Effector memory CD8-positive, alpha-beta T cell (primary cell): ENCODE measurements at regions not wholly inside any gene's neighbourhood (a gene's known extent, or its start where the extent isn't known, plus 50 kb on each side); places are given as distances from the start of the nearest gene placed in this dataset.

Experiments used
- ATAC-seq: fragments of 150-1000 bp; cut with Tn5 transposase; replicated peaks from 2 replicates; pipeline ENCODE4 v1.10.0; 2021; ENCODE audit warnings: mild to moderate bottlenecking, moderate library complexity
- DNase-seq, 3 experiments: peaks; one replicate each; pipeline ENCODE4 v3.0.0; 2021
- H3K27ac Mint-ChIP-seq, 2 donors: one replicate each; pipeline ENCODE4 v1.8.0; 2022; ENCODE audit warnings: mild to moderate bottlenecking in 2 of 2, mixed read lengths in 2 of 2, moderate library complexity in 2 of 2
- H3K27me3 Mint-ChIP-seq, 2 donors: one replicate each; pipeline ENCODE4 v1.8.0; 2022; ENCODE audit warnings: mixed read lengths in 2 of 2
- H3K36me3 Mint-ChIP-seq: one replicate; pipeline ENCODE4 v1.8.0; 2022; ENCODE audit warnings: mild to moderate bottlenecking, moderate library complexity, mixed read lengths; ENCODE audit not compliant: insufficient read depth
- H3K4me1 Mint-ChIP-seq, 2 donors: one replicate each; pipeline ENCODE4 v1.8.0; 2022; ENCODE audit warnings: low read depth in 2 of 2, mixed read lengths in 2 of 2
- H3K4me3 Mint-ChIP-seq, 2 donors: one replicate each; pipeline ENCODE4 v1.8.0; 2022; ENCODE audit warnings: mild to moderate bottlenecking in 2 of 2, mixed read lengths in 2 of 2, moderate library complexity in 2 of 2
- H3K9me3 Mint-ChIP-seq, 2 donors: one replicate each; pipeline ENCODE4 v1.8.0; 2022; ENCODE audit warnings: mixed read lengths in 2 of 2

DNA sequence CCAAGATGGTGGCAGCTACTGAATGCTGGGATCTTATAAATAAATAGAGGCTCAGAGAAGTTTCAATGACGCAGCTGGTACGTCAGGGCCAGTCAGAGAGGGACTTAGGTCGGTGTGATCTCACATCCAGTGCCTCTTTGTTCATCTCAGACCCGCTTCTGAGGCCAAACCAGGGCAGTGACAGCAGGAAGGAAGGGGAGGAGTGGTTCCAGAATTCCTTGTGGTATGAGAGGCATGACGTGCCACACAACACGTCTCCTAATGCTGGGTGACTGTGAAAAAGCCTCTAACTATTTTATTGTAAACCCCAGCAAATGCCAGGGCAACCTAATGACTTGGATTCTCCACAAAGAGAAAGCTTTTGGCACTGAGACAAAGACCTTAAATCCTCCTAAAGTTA, 423.3 kb downstream of the LPIN1 start:
- DNase-seq (no peak), ATAC-seq (peak; percentile 92)
- Mint-ChIP-seq H3K4me3 (no peak overlapping the region), H3K27ac (peak overlapping the region; percentile 7 to 19), H3K4me1 (peaks cover 8 to 9% of the 10 kb centered on the region in 2 donors), H3K36me3 (no peaks in the 10 kb centered on the region), H3K9me3 (no peaks in the 10 kb centered on the region), H3K27me3 (peaks cover 0 to 5% of the 10 kb centered on the region in 2 donors)

DNA sequence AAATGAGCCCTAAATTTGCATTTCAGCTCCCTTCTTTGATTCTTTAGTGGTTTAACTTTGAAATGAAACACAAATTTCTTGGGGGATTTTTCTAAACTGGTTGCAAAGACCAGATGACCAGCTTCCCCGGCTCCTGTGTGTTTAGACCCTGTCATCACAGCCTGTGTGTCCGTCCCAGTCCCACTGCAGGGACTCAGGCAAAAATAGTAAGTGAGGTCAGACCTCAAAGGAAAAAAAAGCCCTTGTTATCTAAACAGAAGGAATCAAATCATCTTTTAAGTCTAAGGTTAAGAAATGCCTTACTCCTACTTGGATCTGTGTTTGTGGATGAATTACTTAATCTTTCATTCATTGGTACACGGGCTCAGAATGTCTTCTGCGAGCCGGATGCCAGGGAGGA, 423.7 kb downstream of the LPIN1 start:
- Mint-ChIP-seq H3K27ac (no peak overlapping the region), H3K9me3 (no peaks in the 10 kb centered on the region), H3K36me3 (no peaks in the 10 kb centered on the region), H3K4me1 (peaks cover 8 to 9% of the 10 kb centered on the region in 2 donors), H3K27me3 (peaks cover 0 to 5% of the 10 kb centered on the region in 2 donors), H3K4me3 (no peak overlapping the region)
- DNase-seq (no peak), ATAC-seq (no peak)

DNA sequence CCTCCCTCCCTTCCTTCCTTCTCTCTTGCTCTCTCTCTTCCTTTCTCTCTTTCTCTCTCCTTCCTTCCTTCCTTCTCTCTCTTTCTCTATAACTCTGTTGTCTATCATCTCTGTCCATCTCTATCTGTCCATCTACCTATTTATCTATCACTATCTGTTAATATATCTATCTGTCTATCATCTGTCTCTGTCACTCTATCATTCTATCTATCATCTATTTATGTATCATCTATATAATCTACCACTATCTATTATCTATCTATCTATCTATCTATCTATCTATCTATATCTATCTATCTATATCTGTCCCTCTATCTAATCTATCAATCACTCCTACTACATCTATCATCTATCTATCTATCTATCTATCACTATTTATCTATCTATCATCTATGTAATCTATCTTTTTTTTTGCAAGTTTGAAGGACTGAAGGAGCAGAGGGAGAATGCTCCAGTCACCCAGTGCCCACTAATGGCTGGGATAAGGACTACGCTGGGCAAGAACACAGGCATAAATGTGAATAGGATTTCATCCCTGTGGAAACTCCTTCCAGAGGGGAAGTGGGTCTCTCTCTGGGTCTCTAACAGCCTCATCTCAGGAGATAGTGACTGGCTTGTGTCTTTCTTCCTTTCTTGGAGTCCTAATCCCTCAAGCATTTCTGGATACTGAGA, 427.0 kb downstream of the LPIN1 start:
- H3K4me3 Mint-ChIP-seq, result no peak overlapping the region
- H3K4me1 Mint-ChIP-seq, result peaks cover 26 to 27% of the 10 kb centered on the region in 2 donors
- no peak overlapping the region for H3K27ac Mint-ChIP-seq
- no peaks in the 10 kb centered on the region for H3K27me3 Mint-ChIP-seq
- H3K9me3 Mint-ChIP-seq, result no peaks in the 10 kb centered on the region
- DNase-seq (no peak), ATAC-seq (no peak)
- no peaks in the 10 kb centered on the region for H3K36me3 Mint-ChIP-seq

DNA sequence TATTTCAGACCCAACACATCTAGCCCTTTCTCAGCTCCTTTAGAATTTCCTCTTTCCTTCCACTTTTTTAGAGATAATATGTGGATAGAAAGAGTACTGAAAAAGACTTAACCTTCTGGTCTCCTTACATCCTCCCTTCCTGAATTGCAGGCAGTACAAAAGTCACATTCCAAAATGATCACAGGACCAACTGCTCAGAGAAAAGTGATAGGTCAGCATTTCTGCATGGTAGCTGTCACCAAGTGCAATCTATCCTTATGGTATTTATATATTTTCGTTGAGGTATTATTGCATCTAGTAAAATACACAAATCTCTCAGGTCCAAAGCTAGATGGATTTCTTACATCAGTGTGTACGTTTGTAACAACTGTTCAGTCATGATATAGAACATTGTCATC, 427.5 kb downstream of the LPIN1 start:
- no peaks in the 10 kb centered on the region for H3K9me3 Mint-ChIP-seq
- no peak for DNase-seq
- no peak overlapping the region for H3K27ac Mint-ChIP-seq
- no peaks in the 10 kb centered on the region for H3K27me3 Mint-ChIP-seq
- no peak overlapping the region for H3K4me3 Mint-ChIP-seq
- peaks cover 26 to 28% of the 10 kb centered on the region in 2 donors for H3K4me1 Mint-ChIP-seq
- ATAC-seq, result no peak
- no peaks in the 10 kb centered on the region for H3K36me3 Mint-ChIP-seq

DNA sequence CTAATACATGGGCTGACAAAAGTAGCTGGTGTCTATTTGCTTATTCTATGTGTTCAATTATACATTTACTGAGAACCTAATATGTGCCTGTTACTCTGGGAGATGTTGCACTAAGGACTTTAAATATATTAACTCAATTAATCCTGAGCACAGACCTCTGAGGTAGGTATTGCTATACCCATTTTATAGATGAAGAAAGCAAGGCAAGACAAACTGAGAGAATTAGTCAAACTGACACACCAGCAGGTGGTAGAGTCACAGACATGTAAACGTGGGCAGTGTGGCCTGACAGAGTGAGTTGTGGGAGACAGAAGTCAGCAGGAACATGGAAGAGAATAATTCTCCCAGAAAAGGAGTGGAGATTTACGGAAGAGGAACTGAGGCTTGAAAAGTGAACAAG, 428.9 kb downstream of the LPIN1 start:
- Mint-ChIP-seq H3K4me1 (peaks cover 19 to 20% of the 10 kb centered on the region in 2 donors), H3K9me3 (no peaks in the 10 kb centered on the region), H3K27ac (no peak overlapping the region), H3K36me3 (no peaks in the 10 kb centered on the region), H3K27me3 (no peaks in the 10 kb centered on the region), H3K4me3 (no peak overlapping the region)
- no peak for ATAC-seq
- DNase-seq, result no peak

DNA sequence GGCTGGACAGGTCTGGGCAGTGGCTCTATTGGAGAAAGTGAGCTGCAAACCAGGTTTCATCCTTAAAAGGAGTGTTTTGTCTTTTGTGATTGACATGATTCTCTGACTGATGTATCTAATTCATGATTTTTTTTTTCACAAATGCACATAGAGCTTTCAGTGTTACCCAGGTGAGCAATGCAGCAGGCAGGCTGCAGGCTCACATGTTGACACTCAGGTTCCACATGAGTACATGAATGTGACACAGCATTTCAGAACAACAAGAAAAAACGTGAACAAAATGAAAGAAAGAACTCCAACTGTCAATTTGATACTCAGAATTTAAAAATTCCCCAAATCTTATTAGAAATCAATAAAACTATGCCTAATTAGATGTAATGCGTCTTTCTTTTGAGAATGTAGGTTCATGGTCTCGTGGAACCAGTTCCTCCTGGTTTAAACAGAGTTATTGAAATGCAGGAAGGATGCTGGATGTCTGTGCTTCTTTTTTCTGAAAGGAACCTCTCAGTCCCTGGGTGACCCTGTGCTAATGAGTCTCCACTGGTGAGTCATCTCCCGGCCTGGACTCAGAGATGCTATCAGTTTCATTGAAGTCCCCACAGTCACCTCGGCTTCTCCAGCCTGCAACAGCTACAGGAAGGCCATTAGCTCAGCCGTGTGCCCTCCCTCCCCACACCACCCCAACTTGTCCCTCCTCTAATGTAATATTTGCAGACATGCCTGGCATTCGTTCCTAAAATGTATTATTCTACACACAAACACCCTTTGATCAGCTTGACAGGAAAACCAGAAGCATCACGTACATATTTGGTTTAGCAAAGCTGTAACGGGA, 430.4 kb downstream of the LPIN1 start:
- Mint-ChIP-seq H3K27me3 (no peaks in the 10 kb centered on the region), H3K4me3 (peak overlapping the region; percentile 26 to 32), H3K9me3 (no peaks in the 10 kb centered on the region), H3K4me1 (peaks cover 19 to 20% of the 10 kb centered on the region in 2 donors), H3K36me3 (no peaks in the 10 kb centered on the region), H3K27ac (peak overlapping the region in 1 of 2 donors; percentile 59)
- ATAC-seq, result peak; percentile 46
- DNase-seq, result no peak

DNA sequence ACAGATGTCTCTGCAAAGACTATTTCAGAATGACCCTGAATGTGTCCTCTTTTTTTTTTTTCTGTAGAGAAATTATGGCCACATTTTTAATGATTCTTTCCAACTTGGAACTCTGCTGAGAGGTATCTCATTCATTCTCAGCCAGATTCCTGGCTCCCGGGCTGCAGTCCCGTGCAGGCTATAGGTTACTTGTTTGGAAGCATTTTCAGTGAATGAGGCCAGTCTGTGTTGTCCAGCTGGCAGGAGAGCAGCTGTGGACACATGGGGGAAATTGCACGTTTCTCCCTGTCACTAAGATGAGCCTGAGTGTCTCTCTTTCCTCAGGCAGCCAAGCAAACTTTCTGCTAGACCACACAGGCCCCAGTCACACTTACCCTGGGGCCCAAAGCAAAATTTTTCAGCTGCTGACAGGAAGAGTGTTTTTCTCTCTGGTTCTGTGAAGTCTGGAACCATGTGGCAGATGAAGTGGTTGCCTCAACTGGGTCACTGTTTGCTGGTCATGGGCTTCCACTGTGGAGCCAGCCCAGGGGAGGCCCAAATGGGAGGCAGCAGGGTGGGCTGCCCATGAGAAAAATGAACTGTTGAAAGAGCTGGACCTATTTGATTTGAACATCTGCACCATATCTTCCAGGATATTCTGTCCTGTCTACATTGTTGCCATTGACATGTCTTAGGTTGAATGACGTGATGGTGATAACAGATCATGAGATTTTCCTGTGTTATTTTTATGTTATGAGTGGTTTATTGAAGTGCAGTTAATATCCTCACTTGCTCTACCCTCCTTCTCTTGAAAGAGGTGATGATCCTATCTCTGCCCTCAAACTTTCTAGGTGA, 431.2 kb downstream of the LPIN1 start:
- Mint-ChIP-seq H3K27ac (peak overlapping the region in 1 of 2 donors; percentile 59), H3K4me3 (peak overlapping the region; percentile 26 to 32), H3K4me1 (peaks cover 19 to 20% of the 10 kb centered on the region in 2 donors), H3K27me3 (peaks cover 0 to 2% of the 10 kb centered on the region in 2 donors), H3K36me3 (no peaks in the 10 kb centered on the region), H3K9me3 (no peaks in the 10 kb centered on the region)
- ATAC-seq (peak; percentile 79), DNase-seq (peak in 2 of 3 experiments; percentile 4 to 8)

DNA sequence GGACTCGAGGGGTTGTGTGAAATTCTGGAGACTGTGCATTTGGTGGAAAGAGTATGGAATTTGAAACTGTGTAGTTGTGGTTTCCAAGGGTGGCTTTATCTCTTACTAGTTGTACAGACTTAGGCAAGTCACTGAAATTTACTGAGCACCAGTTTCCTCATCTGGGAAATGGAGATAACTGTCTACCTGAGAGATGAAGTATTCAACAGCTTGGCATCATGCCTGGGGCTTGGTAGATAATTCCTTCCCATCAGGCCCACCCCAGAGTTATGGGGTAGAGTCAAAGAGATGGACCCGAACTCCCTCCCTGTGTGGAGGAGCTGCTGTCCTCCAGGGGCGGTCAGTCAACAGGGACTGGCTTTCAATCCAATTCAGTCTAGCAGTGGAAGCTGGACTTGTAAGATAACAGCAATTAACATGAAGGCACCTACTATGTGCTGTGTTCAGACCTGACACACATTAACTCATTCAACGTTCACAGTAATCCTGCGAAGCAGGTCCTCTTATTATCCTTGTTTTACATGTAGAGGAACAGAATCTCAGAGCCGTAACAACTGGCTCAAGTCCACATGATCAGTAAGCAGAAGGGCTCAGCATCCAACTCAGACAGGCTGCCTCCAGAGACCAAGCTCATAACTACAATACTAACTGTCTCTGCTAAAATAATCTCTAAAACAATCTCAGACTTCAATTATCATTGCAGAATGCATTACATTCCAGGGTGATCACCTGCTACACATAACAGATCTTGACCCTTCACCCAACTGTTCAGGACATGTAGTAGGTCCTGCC, 432.1 kb downstream of the LPIN1 start:
- peaks cover 19 to 20% of the 10 kb centered on the region in 2 donors for H3K4me1 Mint-ChIP-seq
- H3K9me3 Mint-ChIP-seq, result no peaks in the 10 kb centered on the region
- peaks cover 0 to 10% of the 10 kb centered on the region in 2 donors for H3K27me3 Mint-ChIP-seq
- H3K36me3 Mint-ChIP-seq, result no peaks in the 10 kb centered on the region
- peak overlapping the region in 1 of 2 donors; percentile 59 for H3K27ac Mint-ChIP-seq
- ATAC-seq (no peak), DNase-seq (no peak)
- H3K4me3 Mint-ChIP-seq, result no peak overlapping the region

DNA sequence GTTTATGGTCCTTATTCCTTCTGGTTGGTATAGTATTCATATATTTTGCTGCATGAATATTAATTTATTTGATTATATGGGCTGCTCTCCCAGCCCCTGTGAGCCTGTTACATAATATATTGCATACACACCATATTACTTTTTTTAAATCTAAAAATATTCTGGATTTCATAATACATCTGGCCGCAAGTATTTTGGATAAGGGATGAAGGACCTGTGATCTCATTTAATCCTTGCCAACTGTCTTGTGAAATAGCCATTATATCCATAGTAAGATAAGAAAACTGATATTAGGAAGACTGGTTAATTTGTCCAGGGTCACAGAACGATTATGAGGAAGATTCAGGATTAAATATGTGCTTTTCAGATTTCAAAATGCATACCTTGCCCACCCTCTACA, 433.6 kb downstream of the LPIN1 start:
- ATAC-seq, result no peak
- Mint-ChIP-seq H3K36me3 (no peaks in the 10 kb centered on the region), H3K4me1 (peaks cover 19 to 20% of the 10 kb centered on the region in 2 donors), H3K9me3 (no peaks in the 10 kb centered on the region), H3K4me3 (no peak overlapping the region), H3K27ac (no peak overlapping the region), H3K27me3 (peaks cover 0 to 12% of the 10 kb centered on the region in 2 donors)
- no peak for DNase-seq

DNA sequence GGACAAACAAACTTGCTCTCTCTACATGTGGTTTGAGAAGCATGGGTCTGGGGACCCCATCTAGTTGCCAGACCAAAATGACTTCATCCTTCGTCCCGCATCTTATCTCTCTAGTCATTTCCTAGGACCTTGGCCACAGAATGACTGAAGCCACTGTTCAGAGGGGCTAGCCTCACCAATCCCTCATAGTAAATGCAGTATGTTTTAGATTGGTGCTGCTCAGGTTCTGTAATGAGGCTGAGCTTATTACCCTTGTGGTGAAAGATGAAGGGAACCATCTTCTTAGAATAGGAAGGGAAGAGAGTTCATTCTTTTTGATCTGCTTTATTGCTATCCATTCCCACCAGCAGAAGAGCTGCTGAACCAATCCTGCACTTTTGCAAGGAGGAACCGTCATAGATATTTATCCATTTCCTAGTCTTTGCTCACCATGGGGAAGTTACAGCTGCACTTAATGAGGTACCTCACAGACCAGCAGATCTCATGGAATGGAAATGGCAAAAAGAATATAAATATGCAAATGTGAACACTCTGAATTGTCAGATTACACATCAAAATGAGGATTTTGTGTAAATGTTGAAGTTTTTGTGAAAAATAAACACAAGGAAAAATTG, 436.7 kb downstream of the LPIN1 start:
- no peak for ATAC-seq
- Mint-ChIP-seq H3K27me3 (peaks cover 0 to 19% of the 10 kb centered on the region in 2 donors), H3K36me3 (no peaks in the 10 kb centered on the region), H3K4me3 (no peak overlapping the region), H3K4me1 (peaks cover 1 to 3% of the 10 kb centered on the region in 2 donors), H3K27ac (no peak overlapping the region), H3K9me3 (peaks cover 0 to 2% of the 10 kb centered on the region in 2 donors)
- DNase-seq, result no peak

GRCh38 chr2:12192762-12193161, 446.3 kb downstream of the LPIN1 start:
- no peak overlapping the region for H3K27ac Mint-ChIP-seq

DNA sequence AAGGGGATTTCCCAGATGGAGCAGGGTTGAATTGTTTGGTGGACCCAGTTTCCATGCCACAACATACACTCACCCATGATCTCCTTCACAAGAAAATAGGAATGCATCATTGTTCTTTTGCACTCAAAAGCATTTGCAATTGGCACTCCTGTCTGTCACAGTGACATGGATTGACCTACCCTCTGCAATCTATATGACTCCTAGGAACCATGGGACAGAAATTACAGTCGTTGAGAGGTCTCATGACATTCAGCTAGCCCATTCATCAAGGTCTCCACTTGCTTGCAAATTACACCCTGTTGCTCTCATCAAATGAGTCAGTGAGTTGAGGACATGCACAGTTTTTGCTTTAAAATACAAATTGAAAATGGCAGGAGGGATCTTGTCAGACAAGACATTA, 448.5 kb downstream of the LPIN1 start:
- peaks cover 3 to 5% of the 10 kb centered on the region in 2 donors for H3K4me1 Mint-ChIP-seq
- DNase-seq, result no peak
- no peak overlapping the region for H3K4me3 Mint-ChIP-seq
- no peak overlapping the region for H3K27ac Mint-ChIP-seq
- no peaks in the 10 kb centered on the region for H3K36me3 Mint-ChIP-seq
- no peaks in the 10 kb centered on the region for H3K9me3 Mint-ChIP-seq
- H3K27me3 Mint-ChIP-seq, result peaks cover under 1 to 4% of the 10 kb centered on the region in 2 donors
- ATAC-seq, result no peak

More at GRCh38 chr2:12192762-12193161, 446.3 kb downstream of the LPIN1 start:
- no peaks in the 10 kb centered on the region for H3K9me3 Mint-ChIP-seq
- peak; percentile 7 for ATAC-seq
- H3K27me3 Mint-ChIP-seq, result peaks cover 9 to 18% of the 10 kb centered on the region in 2 donors
- no peak for DNase-seq
- peaks cover 3 to 5% of the 10 kb centered on the region in 2 donors for H3K4me1 Mint-ChIP-seq
- H3K4me3 Mint-ChIP-seq, result peak overlapping the region in 1 of 2 donors; percentile 3
- H3K36me3 Mint-ChIP-seq, result no peaks in the 10 kb centered on the region
